K562 (cell line): ENCODE measurements at regions not wholly inside any gene's neighbourhood (a gene's known extent, or its start where the extent isn't known, plus 50 kb on each side); places are given as distances from the start of the nearest gene placed in this dataset.

Source experiments
- ATAC-seq: fragments of 200-7000 bp; cut with Tn5 transposase; 3 replicates; pipeline ENCODE4 v1.9.1; 2020; ENCODE audit warnings: moderate library complexity
- BruUV-seq: library from RNA; stranded (reverse); fragments of 400-500 nt; replicated peaks from 2 replicates; lab custom pipeline; 2021; lab: Mats Ljungman, UMichigan
- CTCF ChIA-PET: fragments of 300-600 bp; formaldehyde crosslinking; extraction: SDS; loops from one replicate; lab custom pipeline; 2021; ENCODE audit warnings: low intra/inter-chr PET ratio; lab: Yijun Ruan, JAX
- POLR2A ChIA-PET: fragments of 300-600, 350-650 bp; sonication (Branson Sonifier 250); formaldehyde crosslinking; extraction: SDS; loops from one replicate; lab custom pipeline; 2021; ENCODE audit warnings: antibody characterized with exemption, inconsistent platforms; lab: Yijun Ruan, JAX
- DNase-seq, 4 experiments: peaks; one replicate each; pipeline versions ENCODE4 v3.0.0 to v3.0.0-alpha.2; 2011 to 2018; ENCODE audit warnings: low spot score in 3 of 4, mixed read lengths in 3 of 4; ENCODE audit errors: extremely low read depth in 1 of 4
- FAIRE-seq: peaks from 2 replicates; lab custom pipeline; 2011; peaks lifted over from hg19 to GRCh38; lab: Jason Lieb, UNC
- H2AFZ ChIP-seq: 2 replicates; pipeline ENCODE4 v1.6.0; 2011; ENCODE audit warnings: low read depth, low read length, control low read depth, inconsistent platforms
- H3K27ac ChIP-seq: fragments of 200-600 bp; 3 replicates; pipeline ENCODE4 v1.8.0; 2011; ENCODE audit warnings: low read depth, mild to moderate bottlenecking, control low read depth, inconsistent platforms, low read length, moderate library complexity, mixed read lengths; ENCODE audit errors: extremely low read depth
- H3K27me3 ChIP-seq, 2 experiments: fragments of 300-600 bp in 1 of 2; 2 replicates in 1 of 2; 3 replicates in 1 of 2; pipeline versions ENCODE4 v1.6.0 to v1.8.0; 2011; ENCODE audit warnings: inconsistent platforms in 2 of 2, low read length in 2 of 2, mild to moderate bottlenecking in 1 of 2, mixed read lengths in 1 of 2, moderate library complexity in 1 of 2; ENCODE audit not compliant: control insufficient read depth in 2 of 2, insufficient read depth in 2 of 2
- H3K36me3 ChIP-seq: fragments of 300-600 bp; 3 replicates; pipeline ENCODE4 v1.8.0; 2011; ENCODE audit warnings: mild to moderate bottlenecking, low read length, inconsistent platforms; ENCODE audit not compliant: control insufficient read depth, insufficient read depth
- H3K4me1 ChIP-seq, 2 experiments: fragments of 200-600 bp in 1 of 2; replicated peaks in 1 of 2; 2 replicates in 1 of 2; 3 replicates in 1 of 2; pipeline versions ENCODE4 v1.5.1 to v1.8.0; 2011; ENCODE audit warnings: inconsistent platforms in 2 of 2, low read length in 2 of 2, mild to moderate bottlenecking in 1 of 2, mixed read lengths in 1 of 2, moderate library complexity in 1 of 2; ENCODE audit not compliant: control insufficient read depth in 2 of 2, insufficient read depth in 2 of 2
- H3K4me2 ChIP-seq: 2 replicates; pipeline ENCODE4 v1.6.1; 2011; ENCODE audit warnings: low read length, control low read depth, inconsistent platforms, mixed read lengths; ENCODE audit not compliant: insufficient read depth
- H3K4me3 ChIP-seq: fragments of 200-600 bp; sonication (generic), shearing (Covaris generic); 2 replicates; pipeline ENCODE4 v1.5.1; 2016; ENCODE audit warnings: control low read depth, inconsistent platforms
- H3K79me2 ChIP-seq: fragments of 200-600 bp; 3 replicates; pipeline ENCODE4 v1.8.0; 2011; ENCODE audit warnings: low read length, inconsistent platforms; ENCODE audit not compliant: control insufficient read depth, insufficient read depth
- H3K9ac ChIP-seq, 2 experiments: 2 replicates each; pipeline versions ENCODE4 v1.6.0 to v1.6.1; 2011; ENCODE audit warnings: low read depth in 2 of 2, low read length in 2 of 2, control low read depth in 1 of 2, inconsistent platforms in 1 of 2, mild to moderate bottlenecking in 1 of 2, mixed read lengths in 1 of 2; ENCODE audit not compliant: insufficient read depth in 1 of 2
- H3K9me1 ChIP-seq: one replicate; pipeline ENCODE4 v1.6.0; 2011; ENCODE audit warnings: inconsistent platforms, mild to moderate bottlenecking, low read length, moderate library complexity; ENCODE audit not compliant: control insufficient read depth, insufficient read depth
- H3K9me3 ChIP-seq: replicated peaks from 2 replicates; pipeline ENCODE4 v1.5.1; 2011; ENCODE audit warnings: low read depth, low read length, inconsistent platforms; ENCODE audit not compliant: control insufficient read depth, insufficient read depth
- H4K20me1 ChIP-seq: replicated peaks from 2 replicates; pipeline ENCODE4 v1.6.1; 2011; ENCODE audit warnings: low read length, inconsistent platforms, mixed read lengths; ENCODE audit not compliant: control insufficient read depth, insufficient read depth
- ARHGAP35 ChIP-seq: fragments of 450-650 bp; IDR thresholded peaks from 2 replicates; pipeline ENCODE4 v1.6.1; 2018; ENCODE audit not compliant: partially characterized antibody
- ASH1L ChIP-seq: fragments of 450-650 bp; IDR thresholded peaks from 2 replicates; pipeline ENCODE4 v1.6.1; 2018; ENCODE audit warnings: borderline replicate concordance, mild to moderate bottlenecking, low read depth; ENCODE audit not compliant: partially characterized antibody
- CLOCK ChIP-seq: fragments of 250-450 bp; sonication (Bioruptor Pico); IDR thresholded peaks from 2 replicates; pipeline ENCODE4 v1.4.0; 2020; ENCODE audit warnings: mild to moderate bottlenecking, moderate library complexity, borderline replicate concordance
- ELF4 ChIP-seq: fragments of 450-650 bp; formaldehyde crosslinking; IDR thresholded peaks from 2 replicates; pipeline ENCODE4 v1.4.0; 2022; ENCODE audit warnings: missing genetic modification characterization
- EWSR1 ChIP-seq: fragments of 450-650 bp; IDR thresholded peaks from 2 replicates; pipeline ENCODE4 v1.6.1; 2018; ENCODE audit warnings: borderline replicate concordance, mild to moderate bottlenecking, low read depth, moderate library complexity; ENCODE audit not compliant: partially characterized antibody
- KLF6 ChIP-seq: fragments of 250-450 bp; sonication (Bioruptor Pico); IDR thresholded peaks from 2 replicates; pipeline ENCODE4 v1.4.0; 2020; ENCODE audit warnings: mild to moderate bottlenecking, moderate library complexity, borderline replicate concordance
- SRF ChIP-seq, 2 experiments: fragments of 250-450, 450-650 bp in 1 of 2; sonication (Bioruptor Pico) in 1 of 2; sonication (generic) in 1 of 2; formaldehyde crosslinking; IDR thresholded peaks; 2 replicates each; pipeline versions ENCODE4 v1.5.0 to v1.5.1; 2020 to 2022; ENCODE audit warnings: mild to moderate bottlenecking in 1 of 2, missing genetic modification reagents in 1 of 2
- ZFP91 ChIP-seq: sonication (generic); formaldehyde crosslinking; IDR thresholded peaks from 2 replicates; pipeline ENCODE4 v1.8.0; 2022; ENCODE audit warnings: mild to moderate bottlenecking, missing genetic modification reagents
- ZFPM2 ChIP-seq: fragments of 250-450 bp; sonication (Bioruptor Pico); IDR thresholded peaks from 2 replicates; pipeline ENCODE4 v1.5.1; 2022; ENCODE audit warnings: mild to moderate bottlenecking
- ZNF668 ChIP-seq: fragments of 250-450 bp; sonication (Bioruptor Pico); IDR thresholded peaks from 2 replicates; pipeline ENCODE4 v1.8.0; 2022; ENCODE audit warnings: mild to moderate bottlenecking, inconsistent platforms
- WGBS: fragments of 100-300 bp; shearing (Covaris generic); methylation state at CpG from one replicate; pipeline ENCODE4 v1.1.6; 2016; ENCODE audit warnings: low coverage, mixed read lengths; ENCODE audit not compliant: insufficient coverage; ENCODE audit errors: missing lambda C conversion rate; 5-methylcytosine and 5-hydroxymethylcytosine counted together
- in situ Hi-C: fragments of 300-500 bp; cut with MboI; formaldehyde crosslinking; loops from 4 replicates; pipeline ENCODE4 v1.15.0; 2018; ENCODE audit warnings: inconsistent platforms, mixed read lengths
- intact Hi-C: fragments of 100-400 bp; cut with micrococcal nuclease; formaldehyde crosslinking; loops from 2 replicates; pipeline ENCODE4 v1.14.2; 2022
- TF ChIP-seq, protein P1 (sequence below): fragments of 450-650 bp; formaldehyde crosslinking; conservative IDR thresholded peaks from 2 replicates; pipeline ENCODE4 v1.4.0; 2022; ENCODE audit warnings: mild to moderate bottlenecking, missing genetic modification characterization
- TF ChIP-seq, protein P2 (sequence below): sonication (generic); formaldehyde crosslinking; IDR thresholded peaks from 2 replicates; pipeline ENCODE4 v1.8.0; 2022; ENCODE audit warnings: missing genetic modification reagents, mild to moderate bottlenecking, borderline replicate concordance

GRCh38 chr20:30419466-30419865, 838.0 kb upstream of the DEFB115 start:
- FAIRE-seq (no peak), ATAC-seq (no peak), DNase-seq (no peak)
- no peaks in the 10 kb centered on the region for H4K20me1 ChIP-seq
- no peak for TF ChIP-seq ELF4
- no peak for TF ChIP-seq SRF (CRISPR knock-in tag; IDR thresholded peaks at IDR 0.05)
- TF ChIP-seq ARHGAP35, result no peak
- TF ChIP-seq ZFP91 (CRISPR knock-in tag), result no peak
- TF ChIP-seq KLF6 (CRISPR knock-in tag), result no peak
- TF ChIP-seq ASH1L, result no peak
- TF ChIP-seq, protein P1, sequence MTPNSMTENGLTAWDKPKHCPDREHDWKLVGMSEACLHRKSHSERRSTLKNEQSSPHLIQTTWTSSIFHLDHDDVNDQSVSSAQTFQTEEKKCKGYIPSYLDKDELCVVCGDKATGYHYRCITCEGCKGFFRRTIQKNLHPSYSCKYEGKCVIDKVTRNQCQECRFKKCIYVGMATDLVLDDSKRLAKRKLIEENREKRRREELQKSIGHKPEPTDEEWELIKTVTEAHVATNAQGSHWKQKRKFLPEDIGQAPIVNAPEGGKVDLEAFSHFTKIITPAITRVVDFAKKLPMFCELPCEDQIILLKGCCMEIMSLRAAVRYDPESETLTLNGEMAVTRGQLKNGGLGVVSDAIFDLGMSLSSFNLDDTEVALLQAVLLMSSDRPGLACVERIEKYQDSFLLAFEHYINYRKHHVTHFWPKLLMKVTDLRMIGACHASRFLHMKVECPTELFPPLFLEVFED (CRISPR knock-in tag), result no peak
- no peak for TF ChIP-seq CLOCK (CRISPR knock-in tag)
- no peak for TF ChIP-seq EWSR1
- TF ChIP-seq ZNF668 (CRISPR knock-in tag), result no peak
- no peak for TF ChIP-seq ZFPM2 (CRISPR knock-in tag)
- TF ChIP-seq, protein P2, sequence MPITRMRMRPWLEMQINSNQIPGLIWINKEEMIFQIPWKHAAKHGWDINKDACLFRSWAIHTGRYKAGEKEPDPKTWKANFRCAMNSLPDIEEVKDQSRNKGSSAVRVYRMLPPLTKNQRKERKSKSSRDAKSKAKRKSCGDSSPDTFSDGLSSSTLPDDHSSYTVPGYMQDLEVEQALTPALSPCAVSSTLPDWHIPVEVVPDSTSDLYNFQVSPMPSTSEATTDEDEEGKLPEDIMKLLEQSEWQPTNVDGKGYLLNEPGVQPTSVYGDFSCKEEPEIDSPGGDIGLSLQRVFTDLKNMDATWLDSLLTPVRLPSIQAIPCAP (CRISPR knock-in tag), result no peak
- no peaks in the 10 kb centered on the region for H3K36me3 ChIP-seq
- H3K9me1 ChIP-seq, result no peaks in the 10 kb centered on the region
- no peak overlapping the region for H2AFZ ChIP-seq
- H3K9me3 ChIP-seq, result no peaks in the 10 kb centered on the region
- no peaks in the 10 kb centered on the region for H3K79me2 ChIP-seq
- no peak overlapping the region for H3K4me3 ChIP-seq
- BruUV-seq, result no TSS peak
- in situ Hi-C loops (loop anchor here (25.0 kb wide), 1 partner anchor 293 kb away; no protein-coding TSS in a partner anchor), intact Hi-C loops (no loop called here)
- H3K9ac ChIP-seq, result no peak overlapping the region
- 0 out of 5 replicates have a peak, but pooled peaks cover 0 to 2% of the 10 kb centered on the region in 2 experiments for H3K27me3 ChIP-seq
- POLR2A ChIA-PET, result no interaction called here
- H3K4me2 ChIP-seq, result no peak overlapping the region
- WGBS, result 0% methylated on average over 2 of the region's 2 CpGs
- no peaks in the 10 kb centered on the region; a peak in 1 of 5 replicates for H3K4me1 ChIP-seq
- CTCF ChIA-PET, result no interaction called here
- H3K27ac ChIP-seq, result no peak overlapping the region
